GM18505 (cell line): ENCODE measurements at regions not wholly inside any gene's neighbourhood (a gene's known extent, or its start where the extent isn't known, plus 50 kb on each side); places are given as distances from the start of the nearest gene placed in this dataset.

Experiments
- ATAC-seq: cut with Tn5 transposase; IDR thresholded peaks from one replicate; pipeline ENCODE4 v1.9.1; 2021; ENCODE audit not compliant: unreplicated experiment
- POLR2A ChIP-seq: IDR thresholded peaks from 4 replicates; pipeline ENCODE4 v1.6.1; 2011; ENCODE audit warnings: borderline replicate concordance; ENCODE audit not compliant: insufficient read depth, insufficient read length; ENCODE audit errors: extremely low read depth

DNA sequence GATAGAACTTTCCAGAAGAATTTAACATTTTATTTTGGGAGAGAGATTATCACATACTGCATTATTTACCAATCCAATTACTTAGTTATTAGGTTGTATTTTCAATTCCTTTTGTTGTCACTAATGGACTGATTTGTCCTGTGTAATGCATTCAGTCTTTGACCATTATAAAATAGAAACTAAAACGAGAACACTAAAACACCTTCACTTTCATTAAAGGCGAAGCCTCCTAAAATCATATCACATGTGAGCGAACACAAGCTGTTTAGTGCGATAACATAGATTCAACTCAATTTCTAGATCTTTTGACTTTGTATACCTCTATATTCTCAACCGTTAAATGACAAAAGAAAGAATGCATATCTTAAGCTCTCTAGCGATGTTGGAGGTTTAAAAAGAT is 253.4 kb downstream of the VGLL3 start:
- TF ChIP-seq POLR2A, result no peak
- no peak for ATAC-seq

DNA sequence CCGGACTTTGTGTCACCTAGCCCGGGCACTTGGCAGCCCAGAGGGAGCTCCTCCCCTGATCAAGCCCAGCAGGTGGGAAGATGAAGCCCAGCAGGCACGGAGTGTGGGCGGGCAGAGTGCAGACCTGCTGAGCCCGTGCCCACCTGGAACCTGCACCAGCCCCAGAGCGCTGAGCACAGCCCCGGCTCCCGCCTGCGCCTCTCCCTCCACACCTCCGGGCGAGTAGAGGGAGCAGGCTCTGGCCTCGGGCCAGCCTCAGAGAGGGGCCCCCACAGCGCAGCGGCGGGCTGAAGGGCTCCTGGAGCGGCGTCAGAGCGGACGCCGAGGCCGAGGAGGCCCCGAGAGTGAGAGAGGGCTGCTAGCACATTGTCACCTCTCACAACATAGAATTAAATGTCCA is 257.7 kb downstream of the VGLL3 start:
- no peak for TF ChIP-seq POLR2A
- ATAC-seq, result no peak

DNA sequence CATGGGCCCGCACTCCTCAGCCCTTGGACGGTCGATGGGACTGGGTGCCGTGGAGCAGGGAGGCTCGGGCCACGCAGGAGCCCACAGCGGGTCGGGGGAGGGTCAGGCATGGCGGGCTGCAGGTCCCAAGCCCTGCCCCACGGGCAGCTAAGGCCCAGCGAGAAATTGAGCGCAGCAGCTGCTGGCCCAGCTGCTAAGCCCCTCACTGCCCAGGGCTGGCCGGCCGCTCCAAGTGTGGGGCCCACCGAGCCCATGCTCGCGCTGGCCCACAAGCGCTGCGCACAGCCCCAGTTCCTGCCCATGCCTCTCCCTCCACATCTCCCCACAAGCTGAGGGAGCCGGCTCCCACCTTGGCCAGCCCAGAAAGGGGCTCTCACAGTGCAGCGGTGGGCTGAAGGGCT is 259.4 kb downstream of the VGLL3 start:
- TF ChIP-seq POLR2A, result no peak
- no peak for ATAC-seq

DNA sequence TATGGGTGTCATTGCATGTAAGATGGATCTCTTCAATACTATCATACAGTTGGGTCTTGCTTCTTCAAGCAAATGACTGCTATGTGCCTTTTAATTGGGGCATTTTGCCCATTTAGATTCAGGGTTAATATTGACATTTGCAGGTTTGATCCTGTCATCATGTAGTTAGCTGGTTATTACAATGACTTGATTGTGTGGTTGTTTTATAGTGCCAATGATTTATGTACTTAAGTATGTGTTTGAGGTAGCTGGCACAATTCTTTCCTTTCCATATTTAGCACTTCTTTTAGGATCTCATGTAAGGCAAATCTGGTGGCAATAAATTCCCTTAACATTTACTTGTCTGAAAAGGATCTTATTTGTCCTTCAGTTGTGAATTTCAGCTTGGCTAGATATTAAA is 267.5 kb downstream of the VGLL3 start:
- TF ChIP-seq POLR2A, result no peak
- ATAC-seq, result no peak

DNA sequence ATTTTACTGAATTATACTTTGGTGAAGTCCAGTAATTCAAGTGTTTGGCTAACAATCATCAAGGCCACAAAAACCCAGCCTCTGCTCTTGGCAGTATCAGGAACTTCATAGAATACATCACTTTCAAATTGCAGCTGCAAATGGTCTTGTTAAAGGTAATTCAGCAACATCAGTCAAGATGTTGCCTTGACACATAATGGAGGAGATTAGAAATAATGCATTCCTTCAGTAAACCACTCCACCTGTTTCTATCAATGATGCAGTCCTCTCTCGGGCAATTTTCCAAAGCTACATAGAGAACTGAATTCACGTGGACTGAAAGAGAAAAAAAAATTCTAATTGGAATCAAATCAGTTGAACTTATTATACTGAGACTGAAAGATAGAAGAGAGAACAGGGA is 279.3 kb downstream of the VGLL3 start:
- no peak for TF ChIP-seq POLR2A
- no peak for ATAC-seq

DNA sequence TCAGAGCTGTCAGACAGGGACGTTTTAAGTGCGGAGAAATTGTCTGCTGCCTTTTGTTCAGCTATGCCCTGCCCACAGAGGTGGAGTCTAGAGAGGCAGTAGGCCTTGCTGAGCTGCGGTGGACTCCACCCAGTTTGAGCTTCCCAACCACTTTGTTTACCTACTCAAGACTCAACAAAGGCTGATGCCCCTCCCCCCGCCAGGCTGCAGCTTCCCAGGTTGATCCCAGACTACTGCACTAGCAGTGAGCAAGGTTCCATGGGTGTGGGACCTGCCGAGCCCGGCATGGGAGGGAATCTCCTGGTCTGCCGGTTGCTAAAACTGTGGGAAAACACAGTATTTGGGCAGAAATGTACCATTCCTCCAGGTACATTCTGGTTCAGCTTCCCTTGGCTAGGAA is 282.1 kb downstream of the VGLL3 start:
- no peak for TF ChIP-seq POLR2A
- ATAC-seq, result no peak

DNA sequence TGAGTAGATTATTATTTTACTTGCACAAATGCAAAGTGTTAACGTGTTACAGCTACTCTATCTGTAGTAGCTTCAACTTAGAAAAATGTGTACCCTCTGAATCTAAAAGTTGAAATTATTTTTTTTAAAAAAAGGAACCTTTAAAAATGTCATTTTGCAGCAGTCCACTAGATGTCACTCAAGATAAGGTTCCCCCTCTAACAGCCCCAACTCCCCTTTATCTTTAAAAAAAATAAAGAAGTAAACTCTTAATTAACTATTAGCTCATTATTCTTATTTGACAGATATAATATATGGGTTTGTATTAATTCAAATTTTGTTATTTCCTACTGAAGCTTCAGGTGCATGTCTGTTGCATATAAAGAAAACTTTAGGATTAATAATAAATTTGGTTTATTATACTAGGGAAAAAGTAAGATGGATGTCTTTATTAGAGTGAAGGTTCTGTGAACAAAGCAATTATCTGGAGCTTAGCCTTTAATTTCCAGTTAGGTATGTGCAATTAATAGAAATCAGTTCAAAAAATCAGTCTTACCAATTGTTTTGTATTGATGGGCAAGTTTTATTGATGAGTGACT is 288.5 kb downstream of the VGLL3 start:
- no peak for TF ChIP-seq POLR2A
- ATAC-seq, result no peak

DNA sequence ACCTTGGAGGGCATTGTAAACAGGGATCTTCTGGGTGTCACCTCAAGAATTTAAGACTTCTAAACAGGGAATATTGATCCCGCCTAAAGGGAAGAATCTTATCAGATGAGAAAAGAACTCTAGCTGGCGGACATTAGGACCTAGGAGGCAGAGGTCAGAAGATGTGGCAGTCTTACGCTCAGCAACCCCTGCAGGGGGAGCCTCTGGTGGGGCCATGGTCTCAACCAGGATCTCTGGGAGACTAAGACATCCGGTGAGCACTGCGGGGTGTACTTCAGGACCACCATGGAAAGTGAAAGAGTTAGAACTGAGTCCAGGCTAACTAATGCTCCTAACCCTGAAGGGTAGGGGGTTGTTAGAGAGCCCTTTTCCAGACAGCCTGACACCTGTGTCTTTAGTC is 295.2 kb downstream of the VGLL3 start:
- no peak for ATAC-seq
- TF ChIP-seq POLR2A, result no peak

DNA sequence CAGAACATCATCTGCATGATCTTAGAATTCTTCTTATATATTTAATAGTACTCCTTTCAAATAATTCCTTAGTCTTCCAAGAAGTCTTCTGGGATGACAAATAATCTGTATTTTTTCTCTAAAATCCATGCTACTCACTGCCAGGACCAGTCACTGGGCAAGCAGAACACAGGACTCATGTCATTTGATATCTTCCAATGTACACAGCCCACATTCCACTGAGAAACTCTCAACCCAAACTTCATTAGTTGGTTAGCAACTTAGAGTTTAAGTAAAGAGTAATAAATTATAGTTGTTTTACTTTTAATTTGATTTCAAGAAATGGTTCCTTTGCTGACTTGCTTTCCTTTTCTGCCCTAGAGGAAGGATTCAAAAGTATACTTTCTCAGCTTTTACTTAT is 317.0 kb downstream of the VGLL3 start:
- ATAC-seq, result no peak
- TF ChIP-seq POLR2A, result no peak

DNA sequence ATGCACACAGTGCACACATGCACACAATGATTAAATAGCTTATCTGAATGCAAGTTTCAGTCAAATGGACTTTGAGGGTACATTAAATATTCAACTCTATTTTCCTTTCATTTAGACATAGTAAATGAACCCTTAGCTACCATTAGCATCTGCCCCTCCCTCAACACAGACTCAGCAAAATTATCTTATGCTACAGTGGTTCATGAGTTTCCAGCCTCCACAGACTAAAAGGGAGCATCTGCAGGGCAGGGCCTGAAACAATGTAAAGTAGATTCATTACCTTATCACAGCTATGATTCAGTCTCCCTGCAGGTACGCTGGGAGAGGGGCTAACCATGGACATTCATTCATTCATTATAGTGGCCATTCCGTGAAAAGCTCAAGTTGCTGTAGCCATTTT is 329.1 kb downstream of the VGLL3 start:
- no peak for ATAC-seq
- no peak for TF ChIP-seq POLR2A

DNA sequence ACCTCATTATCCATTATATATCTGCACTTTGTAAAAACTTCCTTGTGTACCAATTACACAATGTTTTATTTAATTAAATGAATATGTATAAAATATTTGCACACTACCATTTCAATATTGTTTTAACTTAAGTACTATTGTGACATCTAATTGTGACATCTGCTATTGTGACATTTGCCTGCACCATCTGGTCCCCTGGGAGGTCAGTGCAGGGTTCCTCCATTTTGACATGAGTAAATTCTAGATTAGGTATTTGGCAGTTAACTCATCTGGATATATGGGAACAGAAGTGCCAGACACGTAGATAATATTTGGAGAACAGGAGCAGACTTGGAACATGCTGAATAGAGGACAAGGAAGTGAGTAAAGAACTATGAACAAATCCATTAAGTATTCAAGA is 332.1 kb downstream of the VGLL3 start:
- TF ChIP-seq POLR2A, result no peak
- ATAC-seq, result no peak

DNA sequence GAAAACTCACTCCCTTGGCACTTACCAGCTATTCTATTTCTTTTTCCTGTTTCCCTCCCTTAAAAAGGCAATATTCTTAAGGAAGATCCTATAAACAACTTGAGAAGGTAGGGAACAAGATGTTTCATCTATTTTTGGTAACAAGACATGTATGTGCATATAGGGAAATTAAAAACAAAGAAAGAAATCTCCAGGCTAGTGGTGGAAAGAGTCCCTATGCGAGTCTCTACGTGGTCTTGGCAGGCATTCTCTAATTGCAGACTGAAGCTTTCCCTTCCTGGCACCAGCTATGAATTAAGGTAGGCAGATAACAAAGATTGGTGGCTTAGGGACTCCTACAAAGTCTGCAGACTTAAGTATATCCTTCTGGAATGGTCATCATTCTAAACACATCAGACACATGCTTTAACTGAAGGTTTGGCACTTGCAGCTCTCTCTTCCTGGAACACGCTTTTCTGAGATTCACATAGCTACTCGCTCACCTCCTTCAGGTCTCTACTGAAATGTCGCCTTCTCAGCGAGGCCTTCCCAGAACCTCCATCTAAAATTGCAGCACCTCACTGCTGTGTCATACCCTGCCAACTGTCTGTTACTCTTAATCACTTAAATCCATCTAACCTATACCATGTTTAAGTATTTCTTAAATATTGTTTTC is 336.0 kb downstream of the VGLL3 start:
- ATAC-seq, result no peak
- no peak for TF ChIP-seq POLR2A

DNA sequence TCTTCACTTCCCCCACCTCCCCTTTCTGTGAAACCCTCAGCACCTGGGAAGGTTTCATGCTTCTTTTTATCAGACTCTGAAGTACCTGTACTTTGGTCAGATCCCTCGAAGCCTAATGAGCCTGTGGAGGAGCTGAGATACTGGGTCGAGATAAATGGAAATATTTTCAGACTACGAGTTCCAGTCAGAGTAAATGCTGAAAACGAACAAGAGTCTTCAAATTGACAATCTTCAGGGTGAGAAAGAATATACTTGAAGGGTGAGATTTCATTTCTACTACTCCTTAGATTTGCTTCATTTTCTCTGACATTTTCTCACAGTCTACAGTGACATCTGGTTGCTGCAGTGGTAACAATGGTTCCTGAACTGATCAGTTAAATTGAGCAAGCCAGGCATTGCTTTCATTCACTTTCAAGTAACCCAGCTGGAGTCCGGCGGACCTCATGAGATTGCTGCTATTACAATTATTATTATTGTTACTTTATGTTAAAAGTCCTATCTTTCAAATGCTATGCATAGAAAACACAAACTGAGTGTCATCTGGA is 337.2 kb downstream of the VGLL3 start:
- ATAC-seq, result no peak
- no peak for TF ChIP-seq POLR2A

DNA sequence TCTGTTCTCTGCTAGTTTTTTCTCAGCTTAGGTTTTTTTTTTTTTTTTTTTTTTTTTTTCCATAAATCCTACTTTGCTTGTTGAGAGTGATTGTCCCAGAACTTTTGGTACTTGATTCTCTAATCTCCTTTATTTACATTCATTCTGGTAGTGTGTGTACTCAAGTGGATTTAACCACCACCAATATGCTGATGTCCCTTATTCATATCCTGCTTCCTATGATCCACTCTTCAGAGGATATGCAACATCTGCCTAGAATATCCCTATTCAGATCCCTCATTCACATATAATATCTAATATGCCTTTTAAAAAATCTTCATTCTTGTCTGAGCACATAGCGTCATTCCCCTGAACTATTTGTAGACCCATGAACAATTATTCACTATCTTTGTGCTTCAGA is 342.9 kb downstream of the VGLL3 start:
- TF ChIP-seq POLR2A, result no peak
- no peak for ATAC-seq
